Adipocyte (in vitro differentiated cells): ENCODE measurements at regions not wholly inside any gene's neighbourhood (a gene's known extent, or its start where the extent isn't known, plus 50 kb on each side); places are given as distances from the start of the nearest gene placed in this dataset.
"Not testable (repeated sequence)": the region's sequence is repeated elsewhere in the genome, so short reads cannot be mapped to it uniquely, and the experiment has no call there.

ENCODE experiments used
- DNase-seq: peaks from one replicate; pipeline ENCODE4 v3.0.0-alpha.2; 2015; ENCODE audit warnings: low read depth
- H3K27me3 ChIP-seq: replicated peaks from 2 replicates; pipeline ENCODE4 v1.7.0; 2013; ENCODE audit warnings: mild to moderate bottlenecking, low read length, moderate library complexity; ENCODE audit not compliant: control insufficient read depth, insufficient read depth
- H3K36me3 ChIP-seq: 2 replicates; pipeline ENCODE4 v1.7.0; 2013; ENCODE audit warnings: low read length, mild to moderate bottlenecking, moderate library complexity; ENCODE audit not compliant: control insufficient read depth, insufficient read depth, severe bottlenecking
- H3K4me1 ChIP-seq: 2 replicates; pipeline ENCODE4 v1.7.0; 2013; ENCODE audit warnings: mild to moderate bottlenecking, low read length, moderate library complexity; ENCODE audit not compliant: control insufficient read depth, insufficient read depth
- H3K4me3 ChIP-seq: 2 replicates; pipeline ENCODE4 v1.7.0; 2013; ENCODE audit warnings: mild to moderate bottlenecking, low read length, moderate library complexity
- H3K9ac ChIP-seq: 2 replicates; pipeline ENCODE4 v1.7.0; 2013; ENCODE audit warnings: mild to moderate bottlenecking, low read length, moderate library complexity
- H3K9me3 ChIP-seq: 2 replicates; pipeline ENCODE4 v1.7.0; 2013; ENCODE audit warnings: mild to moderate bottlenecking, low read length, moderate library complexity; ENCODE audit not compliant: control insufficient read depth

- peak overlapping the region; percentile 88 for H3K4me3 ChIP-seq
- DNase-seq = peak; percentile 48
- H3K27me3 ChIP-seq, H3K4me1 ChIP-seq, H3K9me3 ChIP-seq, H3K36me3 ChIP-seq: not testable (repeated sequence)
- H3K9ac ChIP-seq = peak overlapping the region; percentile 89
These were observed 80.7 kb downstream of the PPIAL4G start for GRCh38 chr1:148402152-148403084.

GRCh38 chr1:148397516-148397915 lies 85.6 kb downstream of the PPIAL4G start:
- H3K27me3 ChIP-seq, H3K4me1 ChIP-seq, H3K9me3 ChIP-seq, H3K4me3 ChIP-seq, H3K36me3 ChIP-seq, H3K9ac ChIP-seq, DNase-seq: not testable (repeated sequence)

- H3K27me3 ChIP-seq, H3K4me3 ChIP-seq, H3K9ac ChIP-seq, DNase-seq, H3K9me3 ChIP-seq, H3K36me3 ChIP-seq, H3K4me1 ChIP-seq: not testable (repeated sequence)
These were observed 90.6 kb downstream of the PPIAL4G start for GRCh38 chr1:148392505-148392904.

- DNase-seq, H3K4me3 ChIP-seq, H3K9me3 ChIP-seq, H3K36me3 ChIP-seq, H3K27me3 ChIP-seq, H3K4me1 ChIP-seq, H3K9ac ChIP-seq: not testable (repeated sequence)
These were observed 91.8 kb downstream of the PPIAL4G start for GRCh38 chr1:148391323-148391722.

GRCh38 chr1:148389027-148389339 lies 94.1 kb downstream of the PPIAL4G start:
- Histone ChIP-seq H3K4me1 (peaks cover 5% of the 10 kb centered on the region), H3K4me3 (peak overlapping the region; percentile 84), H3K27me3 (no peaks in the 10 kb centered on the region), H3K9ac (peak overlapping the region; percentile 87), H3K9me3 (no peaks in the 10 kb centered on the region), H3K36me3 (no peaks in the 10 kb centered on the region)
- DNase-seq = no peak

- H3K36me3 ChIP-seq = no peaks in the 10 kb centered on the region
- H3K27me3 ChIP-seq = no peaks in the 10 kb centered on the region
- DNase-seq = peak; percentile 90
- H3K9me3 ChIP-seq = no peaks in the 10 kb centered on the region
- H3K4me3 ChIP-seq = peak overlapping the region; percentile 84
- peaks cover 5% of the 10 kb centered on the region for H3K4me1 ChIP-seq
- H3K9ac ChIP-seq = peak overlapping the region; percentile 87
These were observed 94.7 kb downstream of the PPIAL4G start for GRCh38 chr1:148388260-148389026.

GRCh38 chr1:148387949-148388259 lies 95.2 kb downstream of the PPIAL4G start:
- H3K4me1 ChIP-seq, H3K27me3 ChIP-seq, DNase-seq, H3K36me3 ChIP-seq, H3K9me3 ChIP-seq: not testable (repeated sequence)
- H3K9ac ChIP-seq = peak overlapping the region; percentile 87
- peak overlapping the region; percentile 84 for H3K4me3 ChIP-seq

GRCh38 chr1:148387122-148387948 lies 95.8 kb downstream of the PPIAL4G start:
- not testable (repeated sequence) for H3K9me3 ChIP-seq, DNase-seq, H3K27me3 ChIP-seq, H3K36me3 ChIP-seq, H3K9ac ChIP-seq, H3K4me1 ChIP-seq
- peak overlapping the region; percentile 84 for H3K4me3 ChIP-seq

- Histone ChIP-seq H3K36me3 (no peaks in the 10 kb centered on the region), H3K4me3 (no peak overlapping the region), H3K4me1 (peaks cover 5% of the 10 kb centered on the region), H3K27me3 (no peaks in the 10 kb centered on the region), H3K9ac (no peak overlapping the region), H3K9me3 (no peaks in the 10 kb centered on the region)
- DNase-seq = no peak
These were observed 96.5 kb downstream of the PPIAL4G start for GRCh38 chr1:148386617-148387016.

- H3K9me3 ChIP-seq, H3K36me3 ChIP-seq, H3K4me3 ChIP-seq, DNase-seq, H3K4me1 ChIP-seq, H3K27me3 ChIP-seq, H3K9ac ChIP-seq: not testable (repeated sequence)
These were observed 97.1 kb downstream of the PPIAL4G start for GRCh38 chr1:148386031-148386398.

GRCh38 chr1:148385371-148386030 lies 97.6 kb downstream of the PPIAL4G start:
- Histone ChIP-seq H3K27me3 (no peaks in the 10 kb centered on the region), H3K9me3 (no peaks in the 10 kb centered on the region), H3K36me3 (no peaks in the 10 kb centered on the region), H3K9ac (no peak overlapping the region), H3K4me1 (peaks cover 5% of the 10 kb centered on the region), H3K4me3 (no peak overlapping the region)
- no peak for DNase-seq
